Epidermal melanocyte (primary cell): ENCODE measurements at regions not wholly inside any gene's neighbourhood (a gene's known extent, or its start where the extent isn't known, plus 50 kb on each side); places are given as distances from the start of the nearest gene placed in this dataset.

ENCODE experiments used
- DNase-seq: peaks from one replicate; pipeline ENCODE4 v3.0.0; 2011; ENCODE audit warnings: low spot score; ENCODE audit not compliant: insufficient read length

DNA sequence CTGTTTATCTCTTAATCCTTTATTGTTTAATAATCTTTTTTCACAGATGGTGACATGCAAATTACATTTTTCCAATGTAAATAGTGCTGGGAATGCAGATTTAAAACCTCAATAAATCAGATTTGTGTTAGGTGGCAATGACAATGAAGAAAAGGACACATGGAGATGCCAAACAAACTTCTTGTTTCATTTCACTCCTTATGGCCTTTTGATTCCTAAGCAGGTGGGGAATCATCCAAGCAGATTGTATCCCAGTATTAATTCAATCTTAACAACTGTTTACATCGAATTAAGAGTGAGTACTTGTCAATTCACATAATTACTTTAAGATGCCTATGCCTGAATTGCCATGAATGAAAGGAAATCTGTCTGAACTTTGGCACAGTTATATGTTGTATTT is 98.9 kb upstream of the RGS18 start:
- DNase-seq, result no peak

DNA sequence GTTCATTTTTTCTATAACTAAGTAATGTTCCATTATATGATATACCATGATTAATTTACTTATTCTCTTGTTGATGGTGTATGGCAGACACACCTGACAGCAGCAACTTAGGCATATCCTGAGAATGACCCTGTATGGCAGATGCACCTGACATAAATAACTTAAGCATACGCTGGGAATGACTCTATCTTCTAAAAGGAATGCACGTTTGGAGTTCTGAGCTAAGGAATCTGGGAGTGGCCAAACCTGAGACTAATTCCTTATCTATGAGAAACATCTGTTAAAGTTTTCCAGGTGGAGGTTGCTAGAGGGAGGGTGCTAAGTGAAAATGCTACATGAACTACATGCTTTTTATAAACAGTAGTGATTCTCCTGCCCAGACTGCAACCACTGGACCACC is 96.7 kb upstream of the RGS18 start:
- DNase-seq, result no peak

GRCh38 chr1:192065087-192065486 is 93.2 kb upstream of the RGS18 start:
- no peak for DNase-seq

GRCh38 chr1:192066202-192066601 is 92.1 kb upstream of the RGS18 start:
- no peak for DNase-seq

DNA sequence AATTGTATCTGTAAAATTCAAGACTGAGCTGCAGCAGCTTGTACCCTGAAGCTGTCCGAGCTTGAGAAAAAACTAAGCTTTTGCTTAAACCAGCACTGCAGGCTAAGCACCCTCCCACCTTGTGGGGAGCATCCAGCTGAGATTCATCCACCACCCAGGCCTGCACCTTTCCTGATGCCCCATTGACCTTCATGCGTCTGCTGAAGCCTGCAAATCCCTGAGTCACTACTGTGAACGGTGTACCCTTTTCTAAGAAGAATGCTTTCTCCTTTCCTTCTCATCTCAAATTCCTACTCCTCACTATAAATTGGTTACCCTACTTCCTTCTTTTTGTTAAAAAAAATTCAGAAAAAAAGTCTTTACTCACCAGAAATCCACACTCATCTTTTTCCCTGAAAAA is 90.9 kb upstream of the RGS18 start:
- no peak for DNase-seq

- DNase-seq, result no peak
Measured at GRCh38 chr1:192070213-192070612, 88.0 kb upstream of the RGS18 start.

DNA sequence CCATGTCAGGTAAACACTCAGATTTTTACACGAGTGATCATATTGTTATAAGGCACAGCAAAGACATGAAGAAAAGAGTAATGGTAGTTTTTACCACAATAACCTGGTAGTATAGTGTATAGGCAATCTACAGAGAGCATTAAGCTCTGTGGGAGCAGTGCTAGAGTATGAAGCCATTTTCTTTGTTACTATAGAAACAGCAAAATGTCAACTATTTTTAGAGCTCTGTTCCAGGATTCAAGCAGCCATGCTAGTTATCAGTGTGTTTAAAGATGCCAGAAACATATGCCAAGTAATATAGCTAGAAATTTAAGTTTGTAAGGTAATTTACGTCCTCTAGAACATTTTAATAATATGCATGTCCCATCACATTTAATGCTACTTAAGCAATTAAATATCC is 77.6 kb upstream of the RGS18 start:
- DNase-seq, result no peak

GRCh38 chr1:192081359-192081758 is 76.9 kb upstream of the RGS18 start:
- no peak for DNase-seq

DNA sequence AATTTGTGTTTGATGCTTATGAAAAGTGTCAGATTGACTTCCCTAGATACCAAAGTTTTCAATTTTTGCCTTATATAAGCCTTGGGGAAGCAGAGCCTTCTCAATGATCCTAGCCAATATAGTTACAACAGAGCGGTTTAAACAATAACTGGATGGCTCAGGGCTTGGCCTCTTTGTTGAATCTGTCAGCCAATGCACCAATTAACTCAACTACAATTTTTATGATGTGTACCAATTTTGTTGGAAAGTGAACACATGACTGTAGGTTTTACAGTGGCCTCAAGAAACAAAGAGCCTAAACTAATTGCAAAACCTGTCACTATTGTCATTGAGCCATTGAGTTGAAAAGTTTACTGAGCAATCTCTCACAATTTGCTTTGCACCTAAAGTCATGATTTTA is 71.6 kb upstream of the RGS18 start:
- DNase-seq, result no peak

GRCh38 chr1:192087334-192087733 is 70.9 kb upstream of the RGS18 start:
- DNase-seq, result no peak

DNA sequence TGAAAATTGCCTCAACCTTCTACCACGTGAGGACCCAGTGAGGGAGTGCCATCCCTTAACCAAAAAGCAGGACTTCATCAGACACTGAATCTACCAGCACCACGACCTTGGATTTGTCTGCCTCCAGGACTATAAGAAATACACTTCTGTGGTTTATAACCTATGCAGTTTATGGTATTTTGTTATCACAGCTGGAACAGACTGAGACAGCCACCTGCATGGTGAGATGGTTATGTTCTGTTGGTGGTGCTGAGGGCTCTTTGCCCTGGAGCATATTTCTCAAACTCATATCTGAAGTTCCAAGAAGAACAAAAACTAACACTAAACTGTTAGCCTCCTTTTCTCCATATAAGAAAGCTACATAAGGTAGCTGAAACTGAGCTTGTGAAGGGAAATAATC is 69.8 kb upstream of the RGS18 start:
- no peak for DNase-seq

DNA sequence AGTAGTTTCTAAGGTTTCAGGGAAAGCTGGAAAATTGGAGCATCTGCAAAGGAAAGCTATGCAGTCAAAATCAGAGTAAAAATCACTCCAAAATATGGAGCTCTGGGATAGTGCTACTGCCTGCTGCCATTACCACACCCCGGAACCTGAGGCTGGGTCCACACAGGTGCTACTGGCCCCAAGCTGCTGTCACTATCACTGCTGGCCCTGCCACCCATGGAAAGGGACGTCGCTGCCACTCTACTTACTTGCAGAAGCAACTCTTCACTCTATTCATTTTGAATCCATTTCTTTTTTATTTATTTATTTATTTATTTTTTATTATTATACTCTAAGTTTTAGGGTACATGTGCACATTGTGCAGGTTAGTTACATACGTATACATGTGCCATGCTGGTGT is 60.3 kb upstream of the RGS18 start:
- DNase-seq, result no peak

GRCh38 chr1:192099328-192099727 is 58.9 kb upstream of the RGS18 start:
- no peak for DNase-seq

GRCh38 chr1:192100686-192101468 is 57.4 kb upstream of the RGS18 start:
- DNase-seq, result no peak

DNA sequence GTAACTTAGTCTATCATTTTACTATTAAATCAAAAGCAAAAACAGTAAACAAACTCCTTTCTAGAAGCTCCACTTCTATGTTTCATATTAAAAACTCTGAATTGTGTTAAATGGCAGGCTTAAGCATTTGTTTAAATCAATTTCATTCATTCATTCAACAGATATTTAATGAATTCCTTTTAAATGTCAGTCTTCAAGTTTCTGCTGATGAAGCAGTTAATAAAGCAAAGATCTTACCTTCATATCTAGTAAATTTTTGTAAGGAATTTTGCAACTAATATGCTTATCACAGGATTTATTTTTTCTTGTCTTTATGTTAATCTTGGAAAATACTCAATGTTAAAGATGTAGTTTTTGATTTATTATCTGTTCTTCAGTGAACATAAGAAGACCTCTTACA is 54.1 kb upstream of the RGS18 start:
- no peak for DNase-seq

- DNase-seq, result no peak
Measured at GRCh38 chr1:192104852-192105251, 53.4 kb upstream of the RGS18 start.

- no peak for DNase-seq
Measured at GRCh38 chr1:192108161-192108560, 50.1 kb upstream of the RGS18 start.
